Kidney capillary endothelial cell (primary cell): ENCODE measurements at regions not wholly inside any gene's neighbourhood (a gene's known extent, or its start where the extent isn't known, plus 50 kb on each side); places are given as distances from the start of the nearest gene placed in this dataset.

ENCODE experiments used
- DNase-seq: peaks from one replicate; pipeline ENCODE4 v3.0.0-alpha.2; 2018; ENCODE audit warnings: low spot score

DNA sequence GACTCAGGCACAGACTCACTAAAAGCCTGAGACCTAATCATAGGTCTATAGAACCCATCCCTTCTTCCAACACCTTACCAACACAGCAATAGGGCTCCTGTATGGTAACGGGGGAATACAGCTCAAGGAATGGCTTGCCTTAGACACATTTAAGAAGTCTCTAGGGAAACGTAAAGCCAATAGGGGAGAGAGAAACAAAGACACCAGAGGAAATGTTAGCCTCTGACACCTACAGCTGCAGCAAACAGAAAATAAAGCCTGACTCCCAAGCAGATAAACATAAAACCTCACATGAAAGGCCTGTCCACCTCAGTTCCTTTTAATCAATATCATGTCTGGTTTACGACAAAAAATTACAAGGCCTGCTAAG lies 51.1 kb upstream of the NCOA1 start:
- DNase-seq = no peak

DNA sequence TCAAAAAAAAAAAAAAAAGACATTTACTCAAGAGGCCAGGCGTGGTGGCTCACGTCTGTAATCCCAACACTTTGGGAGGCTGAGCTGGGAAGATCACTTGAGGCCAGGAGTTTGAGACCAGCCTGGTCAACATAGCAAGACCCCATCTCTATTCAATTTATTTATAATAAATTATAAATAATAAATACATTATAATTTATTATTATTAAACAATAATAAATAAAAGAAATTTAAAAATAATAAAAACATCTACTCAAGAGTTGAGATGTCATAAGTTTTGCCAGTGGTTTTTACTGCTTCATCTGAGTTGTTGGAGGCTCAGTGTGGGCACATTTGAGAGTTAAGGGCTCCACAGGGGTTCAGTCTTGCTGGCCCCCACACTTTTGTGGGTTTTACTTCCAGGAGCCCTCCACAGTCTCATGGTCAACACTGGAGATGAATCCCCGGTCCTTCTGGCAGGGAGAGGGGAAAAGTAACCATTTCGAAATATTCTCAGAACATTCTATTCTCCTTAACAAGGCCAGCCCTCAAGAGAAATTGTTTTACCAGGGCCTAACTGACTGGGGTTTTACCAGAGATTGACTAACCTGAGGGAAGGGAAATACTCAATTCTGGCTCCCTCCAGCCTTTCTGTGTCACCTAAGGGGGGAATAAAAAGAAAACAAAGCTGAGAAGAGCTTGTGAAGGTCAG lies 51.6 kb upstream of the NCOA1 start:
- DNase-seq = no peak

DNA sequence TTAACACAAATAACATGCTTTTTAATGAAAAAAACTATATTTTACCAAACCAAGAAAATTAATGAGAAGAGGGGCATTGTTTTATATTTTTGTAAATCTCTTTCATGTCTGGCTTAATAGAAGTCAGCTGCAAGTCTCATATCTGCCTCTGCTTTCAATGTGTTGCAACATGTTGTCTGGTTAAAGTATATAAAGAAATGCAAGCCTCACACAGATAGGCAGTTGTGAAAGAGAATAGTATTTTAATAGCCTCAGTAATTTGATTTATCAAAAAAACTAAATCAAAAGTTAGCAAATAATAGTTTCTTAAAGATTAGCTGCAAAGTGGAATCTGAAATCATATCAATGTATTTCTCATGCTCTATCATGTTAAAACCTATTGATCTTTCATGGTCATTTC lies 52.9 kb upstream of the NCOA1 start:
- DNase-seq = no peak

DNA sequence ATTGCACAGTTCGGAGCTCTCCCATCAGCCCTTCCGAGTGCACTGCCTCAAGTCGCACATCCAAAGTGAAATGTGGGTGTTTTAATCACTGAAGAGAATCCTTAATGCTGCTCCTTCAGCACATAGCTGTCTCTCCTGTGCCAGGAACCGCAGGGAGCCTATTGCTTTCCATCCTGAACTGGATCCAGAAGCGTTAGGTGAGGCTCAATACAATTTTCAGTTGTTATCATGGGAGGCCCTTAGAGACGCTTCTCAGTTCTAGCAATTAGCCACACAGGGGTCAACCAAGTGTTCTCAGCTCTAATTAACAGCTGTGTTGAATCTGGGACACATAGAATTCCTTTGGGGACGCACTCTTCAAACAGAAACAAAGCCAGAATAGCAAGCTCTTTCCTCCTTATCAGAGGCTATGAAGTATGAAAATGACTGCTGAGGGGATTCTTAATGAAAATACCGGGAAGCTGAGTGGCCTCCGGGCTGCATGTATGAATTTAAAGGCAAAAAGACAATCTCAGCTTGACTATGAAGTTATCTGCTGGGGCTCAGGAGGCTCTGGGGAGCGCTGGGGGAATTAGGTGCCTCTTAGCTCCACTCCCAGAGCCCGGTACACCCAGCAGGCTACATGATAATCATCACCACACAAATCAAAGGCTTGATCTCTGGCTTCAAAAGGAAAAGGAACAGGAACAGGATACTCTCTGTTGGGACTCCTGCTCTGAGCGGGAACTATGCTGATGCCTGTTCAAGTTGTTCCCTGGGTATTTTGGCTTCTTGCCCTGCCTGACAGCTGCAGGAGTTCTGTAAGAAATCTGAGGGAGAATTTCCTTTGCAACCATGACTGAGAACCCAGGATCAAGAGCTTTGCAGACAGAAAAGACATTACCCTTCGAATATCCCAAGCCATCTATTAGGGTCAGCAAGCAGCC lies 55.4 kb upstream of the NCOA1 start:
- DNase-seq = peak; percentile 28

DNA sequence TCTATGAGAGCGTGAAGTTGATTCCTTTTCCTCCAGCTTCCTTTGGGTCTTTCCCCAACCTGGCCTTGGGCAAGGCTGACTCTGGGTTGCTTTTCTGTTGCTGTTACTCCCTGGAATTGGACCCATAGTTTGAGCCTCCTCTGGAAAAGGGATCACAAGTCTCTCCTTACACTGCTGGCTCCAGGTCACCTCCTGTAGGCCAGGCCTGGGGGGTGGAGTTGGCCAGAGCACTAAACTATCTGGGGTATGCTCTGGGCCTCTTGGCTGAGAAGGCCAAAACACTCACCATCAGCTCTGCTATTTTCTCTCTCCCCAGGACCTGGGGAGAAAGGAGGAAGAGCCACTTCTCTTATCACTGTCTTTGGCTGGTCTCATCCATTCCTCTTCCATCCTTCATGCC lies 56.5 kb upstream of the NCOA1 start:
- DNase-seq = no peak

DNA sequence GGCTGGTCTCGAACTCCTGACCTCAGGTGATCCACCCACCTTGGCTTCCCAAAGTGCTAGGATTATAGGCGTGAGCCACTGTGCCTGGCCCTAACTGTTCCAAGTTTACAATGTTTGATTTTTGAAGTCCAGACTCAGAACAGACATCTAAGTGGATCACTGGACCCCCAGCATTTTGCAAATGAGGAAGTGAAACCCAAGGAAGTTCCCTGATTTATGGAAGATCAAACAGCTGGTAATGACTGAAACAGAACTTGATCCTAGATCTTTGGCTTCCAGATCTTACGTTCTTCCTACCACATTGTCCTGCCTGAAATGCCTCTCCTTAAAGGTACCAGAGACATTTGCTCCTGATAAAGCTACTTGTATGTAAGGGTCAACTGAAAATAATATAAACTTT lies 58.3 kb upstream of the NCOA1 start:
- DNase-seq = no peak

DNA sequence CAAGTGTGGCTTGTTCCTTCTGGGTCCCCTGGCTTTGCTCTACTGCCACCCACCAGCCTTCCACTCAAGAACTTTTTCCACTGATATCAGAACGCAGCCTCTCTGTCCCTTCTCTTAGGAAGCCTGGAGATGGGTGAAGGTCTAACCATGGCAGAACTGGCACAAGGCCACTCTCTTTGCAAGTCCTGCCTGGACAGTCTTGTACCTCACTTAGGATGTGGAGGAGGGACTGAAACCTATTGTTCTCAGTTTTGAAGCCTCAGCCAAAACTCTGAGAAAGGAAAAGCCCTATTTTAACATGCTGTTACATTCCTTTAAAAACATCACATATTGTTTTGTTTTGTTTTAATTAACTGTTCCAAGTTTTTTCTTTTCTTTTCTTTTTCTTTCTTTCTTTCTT lies 58.9 kb upstream of the NCOA1 start:
- DNase-seq = no peak

DNA sequence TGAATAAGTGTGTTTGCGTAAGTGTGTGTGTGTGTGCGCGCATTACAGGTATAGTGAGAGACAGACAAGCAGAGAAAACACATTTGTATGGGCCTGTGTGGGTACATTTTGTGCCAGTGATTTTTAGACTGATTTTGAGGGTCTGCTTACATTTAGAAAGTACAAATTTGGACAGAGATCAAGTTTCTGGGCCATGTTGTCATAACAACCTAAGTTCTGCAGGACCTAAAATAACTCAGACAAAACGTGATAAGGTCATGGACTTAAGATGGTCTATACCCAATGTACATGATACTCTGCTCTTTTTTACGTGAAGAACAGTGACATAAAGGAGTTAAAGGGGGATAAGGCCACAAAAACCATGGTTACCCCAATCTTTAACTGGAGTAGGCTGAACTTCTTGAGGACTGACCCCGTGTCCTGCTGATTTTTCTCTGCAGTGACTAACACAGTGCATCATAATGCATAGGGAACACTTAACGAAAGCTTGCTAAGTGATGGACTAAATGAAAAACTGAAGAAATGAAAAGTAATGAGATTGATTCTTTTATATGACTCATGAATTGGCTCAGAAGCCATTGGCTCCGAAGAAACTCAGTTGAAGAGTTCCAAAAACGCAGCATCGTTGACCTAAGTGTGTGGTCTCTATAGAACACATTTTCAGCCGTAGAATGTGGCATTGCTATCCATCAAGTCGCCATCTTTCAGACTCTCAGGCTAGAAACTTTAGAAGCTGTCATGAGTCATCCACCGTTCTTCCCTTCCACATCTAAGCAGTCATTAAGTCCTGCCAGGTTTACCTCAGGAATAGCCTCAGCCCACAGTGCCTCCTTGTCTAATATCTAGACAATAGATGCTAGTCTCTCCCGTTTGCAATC lies 61.6 kb upstream of the NCOA1 start:
- DNase-seq = no peak

DNA sequence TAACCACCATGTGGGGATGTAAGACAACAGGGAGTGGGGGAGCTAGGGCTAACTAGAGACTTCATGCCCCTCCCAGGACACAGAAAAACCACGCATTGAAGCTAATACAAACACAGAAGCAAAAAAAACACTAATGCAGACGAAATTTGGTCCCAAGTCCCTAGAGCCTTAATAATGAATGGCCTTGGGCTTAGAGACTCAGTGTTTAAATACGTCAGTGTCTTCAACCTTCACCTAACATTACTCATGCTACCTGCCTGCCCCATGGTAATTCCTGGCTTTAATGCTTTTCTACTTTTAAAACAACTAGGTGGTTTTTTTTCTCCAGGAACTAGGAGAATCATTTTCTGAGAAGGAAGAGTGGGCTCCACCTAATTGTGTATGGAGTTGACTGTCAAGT lies 64.1 kb upstream of the ITSN2 start:
- DNase-seq = no peak

DNA sequence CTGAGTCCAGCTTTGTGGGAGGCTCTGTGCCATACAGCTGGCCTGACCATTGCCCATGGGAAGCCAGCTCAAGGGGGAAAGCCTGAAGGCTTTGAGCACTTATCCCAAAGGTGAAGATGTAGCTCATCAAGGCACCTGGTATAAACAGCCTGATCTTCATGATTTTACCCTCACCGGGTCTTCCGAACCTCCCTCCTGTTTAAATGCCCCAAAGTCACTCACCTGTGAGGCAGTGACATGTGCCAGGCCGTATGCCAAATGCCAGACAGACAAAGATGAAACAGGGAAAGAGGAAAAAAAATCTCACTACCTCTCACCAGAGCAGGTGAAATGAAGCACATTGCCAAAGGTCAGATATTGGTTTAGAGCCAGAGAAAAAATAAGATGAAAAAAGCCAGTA lies 62.8 kb upstream of the ITSN2 start:
- DNase-seq = no peak

DNA sequence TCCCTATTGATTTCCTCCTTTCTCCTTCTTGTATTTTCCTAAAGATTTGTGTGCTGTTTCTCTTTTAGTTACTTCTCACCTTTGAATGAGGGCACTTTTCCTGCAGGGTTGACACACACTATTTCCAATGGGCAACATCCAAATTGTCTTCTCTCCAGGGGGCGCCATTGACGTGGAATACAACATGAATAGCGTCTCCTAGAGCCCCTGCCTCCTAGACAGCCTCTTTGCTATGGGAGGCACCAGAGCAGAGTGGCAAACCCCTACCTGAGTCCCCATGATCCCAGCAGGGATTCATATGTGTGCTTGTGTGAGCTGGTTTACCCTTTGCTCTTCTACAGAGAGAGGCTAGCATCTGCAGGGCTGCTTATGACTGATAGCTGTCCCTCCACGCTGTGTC lies 61.3 kb upstream of the ITSN2 start:
- DNase-seq = peak; percentile 18

DNA sequence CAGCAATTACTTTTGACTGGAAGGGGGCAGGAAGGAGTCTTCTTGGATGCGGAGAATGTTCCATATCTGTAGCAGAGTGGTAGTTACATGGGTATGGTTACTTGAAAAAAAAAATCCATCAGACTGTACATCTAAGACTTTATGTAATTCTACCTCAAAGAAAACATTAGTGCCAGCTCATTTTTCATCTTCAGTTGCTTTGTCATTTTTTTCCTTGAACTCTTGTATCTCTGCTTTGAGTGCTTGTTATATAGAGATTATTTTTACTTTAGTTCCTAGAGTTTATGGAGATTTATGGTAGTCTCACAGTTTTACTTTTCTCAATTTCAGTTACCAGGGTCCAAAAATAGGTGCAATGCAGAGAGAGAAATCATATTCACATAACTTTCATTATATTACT lies 60.0 kb upstream of the ITSN2 start:
- DNase-seq = no peak

DNA sequence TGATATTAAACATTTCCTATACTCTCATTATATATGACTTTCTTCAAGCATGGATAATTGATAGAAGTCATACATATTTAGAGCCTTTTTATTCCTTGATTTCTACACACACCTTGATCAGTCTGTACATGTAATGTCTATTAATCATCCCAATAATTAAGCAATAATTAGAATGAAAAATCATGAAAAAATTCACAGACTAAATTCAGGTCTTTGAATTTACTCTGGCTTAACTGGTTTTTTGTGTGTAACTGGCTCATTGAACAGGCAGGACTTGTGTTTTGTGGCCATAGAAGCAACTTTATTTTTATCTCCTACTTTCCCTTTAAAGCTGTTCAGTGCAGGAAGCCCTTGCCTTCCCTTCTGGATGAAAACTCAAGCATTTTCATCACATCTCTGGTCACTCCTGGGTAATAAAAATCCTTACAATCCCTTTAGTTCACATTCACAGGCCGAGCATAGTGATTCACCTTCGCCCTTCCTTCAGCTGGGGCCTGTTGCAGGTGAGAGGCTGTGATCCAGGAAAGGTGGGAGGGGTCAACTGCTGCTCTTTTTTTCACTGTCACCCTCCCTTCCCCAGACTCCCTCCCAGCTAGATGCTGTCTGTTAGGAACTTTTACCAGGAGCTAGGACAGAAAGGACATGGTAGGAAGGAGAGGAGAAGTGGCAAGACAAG lies 58.0 kb upstream of the ITSN2 start:
- DNase-seq = no peak

DNA sequence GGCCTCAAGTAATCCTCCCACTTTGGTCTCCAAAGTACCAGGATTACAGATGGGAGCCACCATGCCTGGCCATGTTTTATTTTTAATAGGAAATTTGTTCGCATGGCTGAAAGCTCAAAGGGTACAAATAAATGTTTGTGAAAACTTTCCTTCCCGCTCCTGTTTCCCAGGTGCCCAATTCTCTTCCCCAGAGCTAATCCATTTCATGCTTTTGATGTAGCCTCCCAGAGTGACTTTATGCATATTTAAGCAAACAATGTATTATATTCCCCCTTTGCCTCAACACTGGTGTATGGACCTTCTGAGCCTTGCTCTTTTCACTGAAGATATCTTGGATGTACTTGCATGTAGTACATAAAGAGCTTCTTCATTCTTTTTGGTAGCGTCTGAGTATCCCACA lies 52.5 kb upstream of the ITSN2 start:
- DNase-seq = no peak

DNA sequence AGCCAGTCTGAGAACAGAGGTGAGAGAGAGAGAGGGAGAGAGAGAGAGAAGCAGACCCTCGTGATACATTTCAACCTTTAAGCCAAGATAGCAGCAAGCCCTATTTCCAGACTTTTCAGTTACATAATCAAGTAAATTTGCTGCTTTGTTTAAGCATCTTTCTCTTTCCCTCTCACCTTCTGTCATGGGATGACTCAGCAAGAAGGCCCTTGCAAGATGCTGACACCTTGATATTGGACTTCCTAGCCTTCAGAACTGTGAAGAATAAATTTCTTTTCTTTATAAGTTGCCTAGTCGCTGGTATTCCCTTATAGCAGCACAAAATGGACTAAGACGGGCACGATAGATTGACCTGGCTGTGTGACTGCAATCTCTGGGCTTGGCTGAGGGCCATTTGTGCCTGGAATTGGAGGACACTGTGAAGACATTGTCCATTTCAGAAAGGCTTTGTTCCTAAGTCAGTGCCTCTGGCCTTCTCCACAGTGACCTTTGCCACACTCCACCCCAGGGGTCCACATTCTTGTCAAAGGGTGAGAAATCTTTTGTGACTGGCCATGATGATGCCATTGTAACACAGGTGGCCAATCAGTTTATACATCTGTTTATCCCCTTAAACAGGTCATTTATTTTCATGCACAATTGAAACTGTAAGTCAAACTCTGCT lies 51.3 kb upstream of the ITSN2 start:
- DNase-seq = no peak

DNA sequence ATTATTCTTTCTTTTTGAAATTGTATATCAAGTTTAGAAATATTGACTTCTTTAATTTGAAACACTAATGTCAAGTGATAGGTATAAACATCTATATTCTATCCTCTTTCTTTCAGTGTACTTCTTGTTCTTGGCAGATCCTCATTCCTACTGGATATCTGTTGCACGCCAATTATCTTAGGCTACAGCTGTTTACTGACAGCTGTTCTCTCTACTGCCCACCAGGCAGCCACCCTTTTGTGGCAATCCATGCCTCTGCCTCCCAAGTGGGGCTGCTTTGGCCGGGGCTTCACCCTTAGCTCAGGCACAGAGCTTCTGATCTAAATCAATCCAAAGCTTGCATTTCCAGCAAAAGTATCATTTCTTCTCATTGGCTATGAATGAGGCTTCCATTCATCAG lies 50.6 kb upstream of the ITSN2 start:
- no peak for DNase-seq

DNA sequence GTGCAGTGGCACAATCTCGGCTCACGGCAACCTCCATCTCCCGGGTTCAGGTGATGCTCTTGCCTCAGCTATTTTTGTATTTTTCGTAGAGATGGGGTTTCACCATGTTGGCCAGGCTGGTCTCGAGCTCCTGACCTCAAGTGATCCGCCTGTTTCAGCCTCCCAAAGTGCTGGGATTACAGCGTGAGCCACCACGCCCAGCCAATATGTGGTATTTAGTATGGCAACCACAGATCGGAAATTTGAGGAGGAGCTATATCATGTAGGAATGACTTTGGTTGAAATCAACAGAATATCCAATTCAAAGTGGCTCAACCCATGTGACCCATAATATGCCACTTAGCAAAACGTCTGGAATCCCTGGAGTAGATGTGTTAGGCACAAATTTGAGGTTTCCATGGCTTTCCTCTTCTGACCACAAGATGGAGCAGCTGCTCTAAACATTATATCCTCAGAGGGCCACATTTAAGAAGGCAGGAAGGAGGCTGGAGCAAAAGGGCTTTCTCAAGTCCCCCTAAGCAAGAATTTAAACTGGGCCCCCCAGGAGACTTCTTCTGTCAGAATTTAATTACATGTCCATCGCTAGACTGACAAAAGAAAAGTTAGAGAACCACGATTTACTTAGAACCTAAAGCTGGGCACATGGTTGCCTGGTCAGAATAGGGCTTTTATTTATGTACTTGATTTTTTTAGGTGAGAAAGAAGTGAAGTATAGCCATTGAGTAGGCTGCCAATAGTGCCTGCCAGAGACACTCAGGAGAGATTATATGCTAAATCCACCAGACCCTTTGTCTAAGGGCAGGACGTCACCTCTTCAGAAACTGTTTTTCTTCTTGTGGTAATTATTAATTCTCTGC lies 49.6 kb upstream of the ITSN2 start:
- peak; percentile 72 for DNase-seq
